Esophagus squamous epithelium (tissue), 5 donors: ENCODE measurements at regions not wholly inside any gene's neighbourhood (a gene's known extent, or its start where the extent isn't known, plus 50 kb on each side); places are given as distances from the start of the nearest gene placed in this dataset.

Source experiments
- DNase-seq: peaks from one replicate; lab custom pipeline; 2025; lab: John Stamatoyannopoulos, UW
- H3K27ac ChIP-seq, 4 donors: fragments of 200-600 bp; sonication (generic); one replicate each; pipeline ENCODE4 v1.5.1; 2016 to 2019; ENCODE audit warnings: mild to moderate bottlenecking in 1 of 4
- H3K27me3 ChIP-seq, 4 donors: fragments of 200-600 bp; sonication (generic); 1 replicate in 3 of 4; 2 replicates in 1 of 4; pipeline versions ENCODE4 v1.5.1 to v1.6.0; 2017 to 2021; ENCODE audit warnings: antibody characterized with exemption in 1 of 4
- H3K36me3 ChIP-seq, 3 donors: fragments of 200-600 bp; sonication (generic); one replicate each; pipeline ENCODE4 v1.5.1; 2016 to 2019
- H3K4me1 ChIP-seq, 3 donors: fragments of 200-600 bp; sonication (generic); one replicate each; pipeline ENCODE4 v1.5.1; 2017 to 2019
- H3K4me3 ChIP-seq, 4 donors: fragments of 200-600 bp; sonication (generic); 1 replicate in 3 of 4; 2 replicates in 1 of 4; pipeline ENCODE4 v1.5.1; 2016 to 2019; ENCODE audit warnings: mild to moderate bottlenecking in 2 of 4, moderate library complexity in 1 of 4
- H3K9me3 ChIP-seq, 3 donors: fragments of 200-600 bp; sonication (generic); one replicate each; pipeline ENCODE4 v1.5.1; 2016 to 2019
- CTCF ChIP-seq, 6 experiments: fragments of 450-650 bp in 4 of 6; fragments of 200-600 bp in 2 of 6; sonication (generic) in 2 of 6; IDR thresholded peaks; one replicate each; pipeline ENCODE4 v1.5.1; 2016 to 2019; ENCODE audit warnings: antibody characterized with exemption in 6 of 6, mild to moderate bottlenecking in 4 of 6, moderate library complexity in 4 of 6
- POLR2A ChIP-seq, 4 donors: fragments of 450-650 bp; IDR thresholded peaks; one replicate each; pipeline ENCODE4 v1.6.1; 2017; ENCODE audit warnings: antibody characterized with exemption in 4 of 4, mild to moderate bottlenecking in 4 of 4, moderate library complexity in 3 of 4
- WGBS, 2 donors: methylation state at CpG; one replicate each; pipeline ENCODE4 v1.1.5; 2018; 5-methylcytosine and 5-hydroxymethylcytosine counted together
- intact Hi-C: fragments of 100-400 bp; cut with DNase I; formaldehyde crosslinking; loops from one replicate; pipeline ENCODE4 v1.15.0; 2022
- donor health status: DM: yes; HTN: yes; CAD: no.

GRCh38 chr2:142180820-142181533 is 50.2 kb upstream of the LRP1B start:
- no peak for DNase-seq
- Histone ChIP-seq H3K4me3 (no peak overlapping the region), H3K36me3 (no peaks in the 10 kb centered on the region), H3K27me3 (no peaks in the 10 kb centered on the region), H3K4me1 (no peaks in the 10 kb centered on the region), H3K9me3 (no peaks in the 10 kb centered on the region), H3K27ac (no peak overlapping the region)
- intact Hi-C loops = no loop called here
- WGBS, 2 donors = 40 to 71% methylated on average over 20 to 21 of the region's 22 CpGs
- TF ChIP-seq POLR2A (IDR thresholded peaks at IDR 0.05) (no peak), CTCF (IDR thresholded peaks at IDR 0.05) (peak in 2 of 6 experiments; percentile 7 to 42)
